ENCODE measurements at regions not wholly inside any gene's neighbourhood (a gene's known extent, or its start where the extent isn't known, plus 50 kb on each side); places are given as distances from the start of the nearest gene placed in this dataset.

GRCh38 chr6:7669742-7670141 lies 56.2 kb upstream of the BMP6 start:
- Histone ChIP-seq H4K8ac (replicated peaks; ENCODE audit: insufficient read length, low read depth, low read length) (no peak overlapping the region), H2BK20ac (ENCODE audit: low read depth, low read length, poor library complexity, severe bottlenecking) (no peak overlapping the region), H4K91ac (ENCODE audit: insufficient read length, low read depth, low read length) (no peak overlapping the region), H4K20me1 (ENCODE audit: control insufficient read depth, insufficient read depth, insufficient read length) (no peaks in the 10 kb centered on the region), H3K4me2 (ENCODE audit: insufficient read depth, insufficient read length, low read length) (no peak overlapping the region), H3K27ac (ENCODE audit: insufficient read length, low read depth, low read length) (no peak overlapping the region), H4K5ac (ENCODE audit: insufficient read length, low read depth, low read length) (no peak overlapping the region), H3K14ac (ENCODE audit: insufficient read depth, low read length) (no peak overlapping the region), H3T11ph (ENCODE audit: low read length) (no peak overlapping the region), H2BK120ac (ENCODE audit: low read depth, low read length, poor library complexity, severe bottlenecking) (no peak overlapping the region), H3K27me3 (ENCODE audit: insufficient read depth, low read length) (no peaks in the 10 kb centered on the region), H3K23me2 (ENCODE audit: insufficient read length, low read depth, low read length, poor library complexity, severe bottlenecking) (no peaks in the 10 kb centered on the region), H3K9ac (ENCODE audit: extremely low read depth, insufficient read length, low read length) (no peak overlapping the region), H3K4ac (ENCODE audit: low read depth, low read length) (no peak overlapping the region), H2AK5ac (ENCODE audit: insufficient read length, low read length) (no peak overlapping the region), H3K18ac (ENCODE audit: insufficient read length, low read depth, low read length) (no peak overlapping the region), H2BK15ac (ENCODE audit: low read depth, low read length) (no peak overlapping the region), H3K9me3 (ENCODE audit: control insufficient read depth, low read depth, low read length) (no peaks in the 10 kb centered on the region), H3K23ac (ENCODE audit: insufficient read length, low read depth, low read length) (no peak overlapping the region), H2BK12ac (ENCODE audit: insufficient read length, low read depth, low read length) (no peak overlapping the region), H3K79me1 (ENCODE audit: insufficient read depth, low read depth, low read length, poor library complexity, severe bottlenecking) (no peaks in the 10 kb centered on the region), H3K79me2 (ENCODE audit: insufficient read depth, low read length) (no peaks in the 10 kb centered on the region), H2AFZ (ENCODE audit: low read length) (no peak overlapping the region), H3K4me1 (ENCODE audit: insufficient read depth, low read length) (no peaks in the 10 kb centered on the region), H2BK5ac (ENCODE audit: insufficient read length, low read length) (no peak overlapping the region), H3K56ac (ENCODE audit: insufficient read length, low read depth, low read length) (no peak overlapping the region)
- no CpG with 5 or more reads among the region's 4 CpGs for WGBS (ENCODE audit: extremely low coverage, insufficient read length, low lambda C conversion rate)
- peak; percentile 40; the same call in 2 of the 3 replicates for TF ChIP-seq CTCF (conservative IDR thresholded peaks at IDR 0.05)
- no peak for DNase-seq
- no peaks in the 10 kb centered on the region for H3K9me3 Mint-ChIP-seq
- no peak overlapping the region for H3K4me3 Mint-ChIP-seq
- no peak overlapping the region; a peak in 1 of 7 replicates for H3K27ac Mint-ChIP-seq
- peaks cover 15% of the 10 kb centered on the region for H3K27me3 Mint-ChIP-seq (ENCODE audit: low read depth)
- peaks cover 10 to 15% of the 10 kb centered on the region in 2 experiments for H3K4me1 Mint-ChIP-seq
- H3K36me3 Mint-ChIP-seq (ENCODE audit: insufficient read depth in 1 of 3, low read depth in 3 of 3), result no peaks in the 10 kb centered on the region

All from H9 (cell line).